GM23338 (cell line): ENCODE measurements at regions not wholly inside any gene's neighbourhood (a gene's known extent, or its start where the extent isn't known, plus 50 kb on each side); places are given as distances from the start of the nearest gene placed in this dataset.

ENCODE experiments used
- ATAC-seq: fragments of 200-7000 bp; cut with Tn5 transposase; 3 replicates; pipeline ENCODE4 v1.9.1; 2020
- DNase-seq: peaks from one replicate; pipeline ENCODE4 v3.0.0-alpha.2; 2015; ENCODE audit warnings: low spot score
- H2AFZ ChIP-seq: fragments of 200-600 bp; sonication (generic); 2 replicates; pipeline ENCODE4 v1.8.0; 2016; ENCODE audit warnings: antibody characterized with exemption, mild to moderate bottlenecking, moderate library complexity
- H3F3A ChIP-seq: fragments of 200-600 bp; sonication (generic); replicated peaks from 2 replicates; pipeline ENCODE4 v1.8.0; 2017; ENCODE audit warnings: antibody characterized with exemption, mixed run types, low read depth
- H3K27ac ChIP-seq: fragments of 200-600 bp; sonication (generic); 2 replicates; pipeline ENCODE4 v1.6.1; 2016; ENCODE audit warnings: low read depth
- H3K27me3 ChIP-seq: fragments of 200-600 bp; sonication (generic); 2 replicates; pipeline ENCODE4 v1.8.0; 2016; ENCODE audit warnings: mild to moderate bottlenecking, mixed run types, moderate library complexity; ENCODE audit not compliant: insufficient read depth
- H3K36me3 ChIP-seq: fragments of 200-600 bp; sonication (generic); 2 replicates; pipeline ENCODE4 v1.8.0; 2016; ENCODE audit warnings: mild to moderate bottlenecking; ENCODE audit not compliant: insufficient read depth
- H3K4me1 ChIP-seq: fragments of 200-600 bp; sonication (generic); 2 replicates; pipeline ENCODE4 v1.8.0; 2016; ENCODE audit warnings: mild to moderate bottlenecking, moderate library complexity; ENCODE audit not compliant: insufficient read depth
- H3K4me2 ChIP-seq: fragments of 200-600 bp; sonication (generic); 2 replicates; pipeline ENCODE4 v1.7.1; 2017; ENCODE audit warnings: mixed run types
- H3K4me3 ChIP-seq: fragments of 200-600 bp; sonication (generic); 2 replicates; pipeline ENCODE4 v1.6.1; 2016; ENCODE audit warnings: mixed run types
- H3K79me2 ChIP-seq: fragments of 200-600 bp; sonication (generic); replicated peaks from 2 replicates; pipeline ENCODE4 v1.8.0; 2017; ENCODE audit warnings: mild to moderate bottlenecking; ENCODE audit not compliant: insufficient read depth
- H3K9me2 ChIP-seq: fragments of 200-600 bp; sonication (generic); 2 replicates; pipeline ENCODE4 v1.8.0; 2017; ENCODE audit not compliant: insufficient read depth
- H4K20me1 ChIP-seq: fragments of 200-600 bp; sonication (generic); replicated peaks from 2 replicates; pipeline ENCODE4 v1.8.0; 2017; ENCODE audit warnings: mild to moderate bottlenecking; ENCODE audit not compliant: insufficient read depth
- H3K27ac Mint-ChIP-seq: 2 replicates; pipeline ENCODE4 v1.8.0; 2020; ENCODE audit warnings: inconsistent platforms, mild to moderate bottlenecking, moderate library complexity, mixed read lengths
- H3K27me3 Mint-ChIP-seq: 3 replicates; pipeline ENCODE4 v1.8.0; 2022; ENCODE audit warnings: low read depth, mild to moderate bottlenecking, moderate library complexity, mixed read lengths, inconsistent platforms; ENCODE audit not compliant: insufficient read depth, poor library complexity
- H3K36me3 Mint-ChIP-seq: 3 replicates; pipeline ENCODE4 v1.8.0; 2021; ENCODE audit warnings: low read depth, mild to moderate bottlenecking, inconsistent platforms, moderate library complexity, mixed read lengths
- H3K4me1 Mint-ChIP-seq: 3 replicates; pipeline ENCODE4 v1.8.0; 2020; ENCODE audit warnings: mild to moderate bottlenecking, inconsistent platforms, mixed read lengths
- H3K4me3 Mint-ChIP-seq: 3 replicates; pipeline ENCODE4 v1.8.0; 2021; ENCODE audit warnings: moderate library complexity, mild to moderate bottlenecking, inconsistent platforms, mixed read lengths
- H3K9me3 Mint-ChIP-seq: 3 replicates; pipeline ENCODE4 v1.8.0; 2020; ENCODE audit warnings: moderate library complexity, mild to moderate bottlenecking, inconsistent platforms, mixed read lengths
- CREB1 ChIP-seq: fragments of 250-450 bp; sonication (Bioruptor Pico); IDR thresholded peaks from 2 replicates; pipeline ENCODE4 v1.5.0; 2020; ENCODE audit warnings: low read depth, mild to moderate bottlenecking, moderate library complexity
- EZH2 ChIP-seq: fragments of 200-600 bp; sonication (generic); IDR thresholded peaks from one replicate; pipeline ENCODE4 v1.8.0; 2017; ENCODE audit warnings: antibody characterized with exemption, mild to moderate bottlenecking, low read depth; ENCODE audit not compliant: unreplicated experiment
- JUNB ChIP-seq: IDR thresholded peaks from one replicate; pipeline ENCODE4 v1.6.1; 2016; ENCODE audit warnings: antibody characterized with exemption; ENCODE audit not compliant: unreplicated experiment
- NANOG ChIP-seq: IDR thresholded peaks from 2 replicates; pipeline ENCODE4 v1.6.1; 2016; ENCODE audit warnings: antibody characterized with exemption, borderline replicate concordance
- POLR2AphosphoS5 ChIP-seq: IDR thresholded peaks from 2 replicates; pipeline ENCODE4 v1.6.1; 2016; ENCODE audit warnings: antibody characterized with exemption, low read depth
- STAT1 ChIP-seq: IDR thresholded peaks from one replicate; pipeline ENCODE4 v1.6.1; 2016; ENCODE audit warnings: antibody characterized with exemption; ENCODE audit not compliant: unreplicated experiment
- ZNF114 ChIP-seq: fragments of 250-450 bp; sonication (Bioruptor Pico); IDR thresholded peaks from 2 replicates; pipeline ENCODE4 v1.5.0; 2020; ENCODE audit warnings: mild to moderate bottlenecking, moderate library complexity
- ZNF331 ChIP-seq: fragments of 250-450 bp; sonication (Bioruptor Pico); IDR thresholded peaks from 2 replicates; pipeline ENCODE4 v1.5.0; 2020; ENCODE audit warnings: low read depth, mild to moderate bottlenecking, moderate library complexity
- TF ChIP-seq, protein P1 (sequence below): fragments of 250-450 bp; sonication (Bioruptor Pico); IDR thresholded peaks from 2 replicates; pipeline ENCODE4 v1.5.0; 2020; ENCODE audit warnings: mild to moderate bottlenecking, moderate library complexity
- TF ChIP-seq, protein P2 (sequence below), 2 experiments: fragments of 200-600 bp in 1 of 2; sonication (generic) in 1 of 2; conservative IDR thresholded peaks; 2 replicates each; pipeline versions ENCODE4 v1.5.1 to v1.6.1; 2016 to 2017; ENCODE audit warnings: antibody characterized with exemption in 2 of 2, low read depth in 2 of 2, mild to moderate bottlenecking in 2 of 2, moderate library complexity in 1 of 2
- TF ChIP-seq, protein P3 (sequence below): IDR thresholded peaks from 2 replicates; pipeline ENCODE4 v1.6.1; 2016; ENCODE audit warnings: antibody characterized with exemption
- TF ChIP-seq, protein P4 (sequence below): IDR thresholded peaks from one replicate; pipeline ENCODE4 v1.6.1; 2018; ENCODE audit warnings: antibody characterized with exemption; ENCODE audit not compliant: unreplicated experiment

DNA sequence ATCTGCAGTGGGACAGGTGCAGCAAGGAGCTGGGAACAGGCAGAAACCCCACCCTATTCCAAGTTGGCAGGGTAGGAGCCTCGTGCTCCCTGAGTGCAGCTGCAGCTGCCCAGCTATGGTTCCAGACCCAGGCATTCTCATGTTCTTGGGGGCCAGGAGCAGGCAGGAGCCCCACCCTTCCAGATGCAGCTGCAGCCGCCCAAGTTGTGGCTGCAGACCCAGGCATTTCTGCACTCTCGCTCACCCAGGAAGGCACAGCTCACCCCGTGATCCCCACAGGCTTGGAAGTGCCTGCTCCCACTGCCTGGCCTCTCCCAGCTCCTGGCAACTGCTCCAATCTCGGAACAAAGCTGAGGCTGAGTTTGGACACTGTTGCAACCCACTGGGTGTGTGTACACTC, 275.8 kb upstream of the ADRA1B start (continued):
- TF ChIP-seq, protein P1, sequence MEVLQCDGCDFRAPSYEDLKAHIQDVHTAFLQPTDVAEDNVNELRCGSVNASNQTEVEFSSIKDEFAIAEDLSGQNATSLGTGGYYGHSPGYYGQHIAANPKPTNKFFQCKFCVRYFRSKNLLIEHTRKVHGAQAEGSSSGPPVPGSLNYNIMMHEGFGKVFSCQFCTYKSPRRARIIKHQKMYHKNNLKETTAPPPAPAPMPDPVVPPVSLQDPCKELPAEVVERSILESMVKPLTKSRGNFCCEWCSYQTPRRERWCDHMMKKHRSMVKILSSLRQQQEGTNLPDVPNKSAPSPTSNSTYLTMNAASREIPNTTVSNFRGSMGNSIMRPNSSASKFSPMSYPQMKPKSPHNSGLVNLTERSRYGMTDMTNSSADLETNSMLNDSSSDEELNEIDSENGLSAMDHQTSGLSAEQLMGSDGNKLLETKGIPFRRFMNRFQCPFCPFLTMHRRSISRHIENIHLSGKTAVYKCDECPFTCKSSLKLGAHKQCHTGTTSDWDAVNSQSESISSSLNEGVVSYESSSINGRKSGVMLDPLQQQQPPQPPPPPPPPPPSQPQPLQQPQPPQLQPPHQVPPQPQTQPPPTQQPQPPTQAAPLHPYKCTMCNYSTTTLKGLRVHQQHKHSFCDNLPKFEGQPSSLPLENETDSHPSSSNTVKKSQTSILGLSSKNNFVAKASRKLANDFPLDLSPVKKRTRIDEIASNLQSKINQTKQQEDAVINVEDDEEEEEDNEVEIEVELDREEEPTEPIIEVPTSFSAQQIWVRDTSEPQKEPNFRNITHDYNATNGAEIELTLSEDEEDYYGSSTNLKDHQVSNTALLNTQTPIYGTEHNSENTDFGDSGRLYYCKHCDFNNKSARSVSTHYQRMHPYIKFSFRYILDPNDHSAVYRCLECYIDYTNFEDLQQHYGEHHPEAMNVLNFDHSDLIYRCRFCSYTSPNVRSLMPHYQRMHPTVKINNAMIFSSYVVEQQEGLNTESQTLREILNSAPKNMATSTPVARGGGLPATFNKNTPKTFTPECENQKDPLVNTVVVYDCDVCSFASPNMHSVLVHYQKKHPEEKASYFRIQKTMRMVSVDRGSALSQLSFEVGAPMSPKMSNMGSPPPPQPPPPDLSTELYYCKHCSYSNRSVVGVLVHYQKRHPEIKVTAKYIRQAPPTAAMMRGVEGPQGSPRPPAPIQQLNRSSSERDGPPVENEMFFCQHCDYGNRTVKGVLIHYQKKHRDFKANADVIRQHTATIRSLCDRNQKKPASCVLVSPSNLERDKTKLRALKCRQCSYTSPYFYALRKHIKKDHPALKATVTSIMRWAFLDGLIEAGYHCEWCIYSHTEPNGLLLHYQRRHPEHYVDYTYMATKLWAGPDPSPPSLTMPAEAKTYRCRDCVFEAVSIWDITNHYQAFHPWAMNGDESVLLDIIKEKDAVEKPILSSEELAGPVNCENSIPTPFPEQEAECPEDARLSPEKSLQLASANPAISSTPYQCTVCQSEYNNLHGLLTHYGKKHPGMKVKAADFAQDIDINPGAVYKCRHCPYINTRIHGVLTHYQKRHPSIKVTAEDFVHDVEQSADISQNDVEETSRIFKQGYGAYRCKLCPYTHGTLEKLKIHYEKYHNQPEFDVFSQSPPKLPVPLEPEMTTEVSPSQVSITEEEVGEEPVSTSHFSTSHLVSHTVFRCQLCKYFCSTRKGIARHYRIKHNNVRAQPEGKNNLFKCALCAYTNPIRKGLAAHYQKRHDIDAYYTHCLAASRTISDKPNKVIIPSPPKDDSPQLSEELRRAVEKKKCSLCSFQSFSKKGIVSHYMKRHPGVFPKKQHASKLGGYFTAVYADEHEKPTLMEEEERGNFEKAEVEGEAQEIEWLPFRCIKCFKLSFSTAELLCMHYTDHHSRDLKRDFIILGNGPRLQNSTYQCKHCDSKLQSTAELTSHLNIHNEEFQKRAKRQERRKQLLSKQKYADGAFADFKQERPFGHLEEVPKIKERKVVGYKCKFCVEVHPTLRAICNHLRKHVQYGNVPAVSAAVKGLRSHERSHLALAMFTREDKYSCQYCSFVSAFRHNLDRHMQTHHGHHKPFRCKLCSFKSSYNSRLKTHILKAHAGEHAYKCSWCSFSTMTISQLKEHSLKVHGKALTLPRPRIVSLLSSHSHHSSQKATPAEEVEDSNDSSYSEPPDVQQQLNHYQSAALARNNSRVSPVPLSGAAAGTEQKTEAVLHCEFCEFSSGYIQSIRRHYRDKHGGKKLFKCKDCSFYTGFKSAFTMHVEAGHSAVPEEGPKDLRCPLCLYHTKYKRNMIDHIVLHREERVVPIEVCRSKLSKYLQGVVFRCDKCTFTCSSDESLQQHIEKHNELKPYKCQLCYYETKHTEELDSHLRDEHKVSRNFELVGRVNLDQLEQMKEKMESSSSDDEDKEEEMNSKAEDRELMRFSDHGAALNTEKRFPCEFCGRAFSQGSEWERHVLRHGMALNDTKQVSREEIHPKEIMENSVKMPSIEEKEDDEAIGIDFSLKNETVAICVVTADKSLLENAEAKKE: no peak
- no peak for TF ChIP-seq POLR2AphosphoS5
- TF ChIP-seq ZNF331 (CRISPR knock-in tag): no peak
- TF ChIP-seq ZNF114 (CRISPR knock-in tag): no peak
- TF ChIP-seq CREB1 (CRISPR knock-in tag): no peak
- TF ChIP-seq NANOG: no peak
- TF ChIP-seq, protein P2, sequence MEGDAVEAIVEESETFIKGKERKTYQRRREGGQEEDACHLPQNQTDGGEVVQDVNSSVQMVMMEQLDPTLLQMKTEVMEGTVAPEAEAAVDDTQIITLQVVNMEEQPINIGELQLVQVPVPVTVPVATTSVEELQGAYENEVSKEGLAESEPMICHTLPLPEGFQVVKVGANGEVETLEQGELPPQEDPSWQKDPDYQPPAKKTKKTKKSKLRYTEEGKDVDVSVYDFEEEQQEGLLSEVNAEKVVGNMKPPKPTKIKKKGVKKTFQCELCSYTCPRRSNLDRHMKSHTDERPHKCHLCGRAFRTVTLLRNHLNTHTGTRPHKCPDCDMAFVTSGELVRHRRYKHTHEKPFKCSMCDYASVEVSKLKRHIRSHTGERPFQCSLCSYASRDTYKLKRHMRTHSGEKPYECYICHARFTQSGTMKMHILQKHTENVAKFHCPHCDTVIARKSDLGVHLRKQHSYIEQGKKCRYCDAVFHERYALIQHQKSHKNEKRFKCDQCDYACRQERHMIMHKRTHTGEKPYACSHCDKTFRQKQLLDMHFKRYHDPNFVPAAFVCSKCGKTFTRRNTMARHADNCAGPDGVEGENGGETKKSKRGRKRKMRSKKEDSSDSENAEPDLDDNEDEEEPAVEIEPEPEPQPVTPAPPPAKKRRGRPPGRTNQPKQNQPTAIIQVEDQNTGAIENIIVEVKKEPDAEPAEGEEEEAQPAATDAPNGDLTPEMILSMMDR (conservative IDR thresholded peaks at IDR 0.05; ENCODE audit: low read depth in 2 of 2): no peak

DNA sequence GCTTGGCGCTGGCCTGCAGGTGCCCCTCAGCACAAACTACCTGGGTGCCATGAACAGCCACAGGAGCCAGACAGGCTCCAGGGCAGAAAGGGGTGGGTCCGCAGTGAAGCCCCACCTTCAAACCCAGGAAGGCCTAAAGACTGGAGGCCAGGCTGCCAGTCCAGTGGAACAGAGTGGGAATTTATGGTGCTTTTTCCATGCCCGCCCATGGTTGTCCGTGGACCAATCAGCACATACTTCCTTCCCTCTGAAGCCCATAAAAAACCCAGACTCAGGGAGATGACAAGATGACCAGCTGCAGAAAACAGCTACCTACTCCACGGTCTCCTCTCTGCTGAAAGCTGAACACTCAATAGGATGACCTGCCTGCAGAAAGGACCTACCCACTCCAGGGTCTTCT, 275.4 kb upstream of the ADRA1B start:
- no peaks in the 10 kb centered on the region for H3F3A ChIP-seq
- H3K4me2 ChIP-seq: no peak overlapping the region
- no peak overlapping the region for H3K27ac Mint-ChIP-seq
- H3K4me1 ChIP-seq: peaks cover under 1% of the 10 kb centered on the region; the same call in 1 of the 2 replicates
- ATAC-seq: no peak
- H3K27me3 Mint-ChIP-seq: peaks cover 2% of the 10 kb centered on the region
- no peaks in the 10 kb centered on the region for H4K20me1 ChIP-seq
- no peak for DNase-seq
- no peaks in the 10 kb centered on the region for H3K27me3 ChIP-seq
- no peaks in the 10 kb centered on the region for H3K36me3 Mint-ChIP-seq
- no peak overlapping the region for H3K4me3 Mint-ChIP-seq
- no peak overlapping the region for H3K27ac ChIP-seq
- no peaks in the 10 kb centered on the region for H3K9me3 Mint-ChIP-seq
- no peak overlapping the region for H2AFZ ChIP-seq
- peaks cover 1% of the 10 kb centered on the region; the same call in 2 of the 3 replicates for H3K4me1 Mint-ChIP-seq
- no peak overlapping the region for H3K4me3 ChIP-seq
- H3K79me2 ChIP-seq: no peaks in the 10 kb centered on the region
- no peaks in the 10 kb centered on the region for H3K36me3 ChIP-seq
- H3K9me2 ChIP-seq: no peaks in the 10 kb centered on the region
- TF ChIP-seq, protein P3, sequence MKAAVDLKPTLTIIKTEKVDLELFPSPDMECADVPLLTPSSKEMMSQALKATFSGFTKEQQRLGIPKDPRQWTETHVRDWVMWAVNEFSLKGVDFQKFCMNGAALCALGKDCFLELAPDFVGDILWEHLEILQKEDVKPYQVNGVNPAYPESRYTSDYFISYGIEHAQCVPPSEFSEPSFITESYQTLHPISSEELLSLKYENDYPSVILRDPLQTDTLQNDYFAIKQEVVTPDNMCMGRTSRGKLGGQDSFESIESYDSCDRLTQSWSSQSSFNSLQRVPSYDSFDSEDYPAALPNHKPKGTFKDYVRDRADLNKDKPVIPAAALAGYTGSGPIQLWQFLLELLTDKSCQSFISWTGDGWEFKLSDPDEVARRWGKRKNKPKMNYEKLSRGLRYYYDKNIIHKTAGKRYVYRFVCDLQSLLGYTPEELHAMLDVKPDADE: no peak
- TF ChIP-seq, protein P4, sequence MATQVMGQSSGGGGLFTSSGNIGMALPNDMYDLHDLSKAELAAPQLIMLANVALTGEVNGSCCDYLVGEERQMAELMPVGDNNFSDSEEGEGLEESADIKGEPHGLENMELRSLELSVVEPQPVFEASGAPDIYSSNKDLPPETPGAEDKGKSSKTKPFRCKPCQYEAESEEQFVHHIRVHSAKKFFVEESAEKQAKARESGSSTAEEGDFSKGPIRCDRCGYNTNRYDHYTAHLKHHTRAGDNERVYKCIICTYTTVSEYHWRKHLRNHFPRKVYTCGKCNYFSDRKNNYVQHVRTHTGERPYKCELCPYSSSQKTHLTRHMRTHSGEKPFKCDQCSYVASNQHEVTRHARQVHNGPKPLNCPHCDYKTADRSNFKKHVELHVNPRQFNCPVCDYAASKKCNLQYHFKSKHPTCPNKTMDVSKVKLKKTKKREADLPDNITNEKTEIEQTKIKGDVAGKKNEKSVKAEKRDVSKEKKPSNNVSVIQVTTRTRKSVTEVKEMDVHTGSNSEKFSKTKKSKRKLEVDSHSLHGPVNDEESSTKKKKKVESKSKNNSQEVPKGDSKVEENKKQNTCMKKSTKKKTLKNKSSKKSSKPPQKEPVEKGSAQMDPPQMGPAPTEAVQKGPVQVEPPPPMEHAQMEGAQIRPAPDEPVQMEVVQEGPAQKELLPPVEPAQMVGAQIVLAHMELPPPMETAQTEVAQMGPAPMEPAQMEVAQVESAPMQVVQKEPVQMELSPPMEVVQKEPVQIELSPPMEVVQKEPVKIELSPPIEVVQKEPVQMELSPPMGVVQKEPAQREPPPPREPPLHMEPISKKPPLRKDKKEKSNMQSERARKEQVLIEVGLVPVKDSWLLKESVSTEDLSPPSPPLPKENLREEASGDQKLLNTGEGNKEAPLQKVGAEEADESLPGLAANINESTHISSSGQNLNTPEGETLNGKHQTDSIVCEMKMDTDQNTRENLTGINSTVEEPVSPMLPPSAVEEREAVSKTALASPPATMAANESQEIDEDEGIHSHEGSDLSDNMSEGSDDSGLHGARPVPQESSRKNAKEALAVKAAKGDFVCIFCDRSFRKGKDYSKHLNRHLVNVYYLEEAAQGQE: no peak
- TF ChIP-seq CREB1 (CRISPR knock-in tag) (no peak), JUNB (no peak), STAT1 (no peak), EZH2 (no peak), ZNF114 (CRISPR knock-in tag) (no peak)
